HepG2 (cell line): ENCODE measurements at regions not wholly inside any gene's neighbourhood (a gene's known extent, or its start where the extent isn't known, plus 50 kb on each side); places are given as distances from the start of the nearest gene placed in this dataset.

Experiments used
- ATAC-seq: fragments of 200-7000 bp; cut with Tn5 transposase; 3 replicates; pipeline ENCODE4 v1.9.1; 2020; ENCODE audit warnings: mild to moderate bottlenecking, moderate library complexity
- BruUV-seq: library from RNA; stranded (reverse); fragments of 400-500 nt; replicated peaks from 2 replicates; lab custom pipeline; 2021; lab: Mats Ljungman, UMichigan
- CTCF ChIA-PET: fragments of 300-600 bp; formaldehyde crosslinking; extraction: SDS; loops from one replicate; lab custom pipeline; 2021; ENCODE audit warnings: low total read pairs, inconsistent platforms, low intra/inter-chr PET ratio; lab: Yijun Ruan, JAX
- POLR2A ChIA-PET: fragments of 350-600 bp; sonication (Branson Sonifier 250); formaldehyde crosslinking; loops from one replicate; lab custom pipeline; 2020; ENCODE audit warnings: antibody characterized with exemption, inconsistent platforms; lab: Yijun Ruan, JAX
- DNase-seq: peaks from one replicate; pipeline ENCODE4 v3.0.0-alpha.2; 2015; ENCODE audit warnings: low spot score
- FAIRE-seq: peaks from 3 replicates; lab custom pipeline; 2011; peaks lifted over from hg19 to GRCh38; lab: Jason Lieb, UNC
- H2AFZ ChIP-seq: one replicate; pipeline ENCODE4 v1.6.1; 2011; ENCODE audit warnings: low read length, inconsistent platforms
- H3K27ac ChIP-seq: fragments of 300-600 bp; 3 replicates; pipeline ENCODE4 v1.8.0; 2011; ENCODE audit warnings: mixed run types, mild to moderate bottlenecking, mixed read lengths, low read length, inconsistent platforms; ENCODE audit not compliant: insufficient read depth; ENCODE audit errors: extremely low read length
- H3K27me3 ChIP-seq, 2 experiments: fragments of 200-600 bp in 1 of 2; 2 replicates in 1 of 2; 3 replicates in 1 of 2; pipeline versions ENCODE4 v1.6.0 to v1.8.0; 2011; ENCODE audit warnings: low read length in 2 of 2, mild to moderate bottlenecking in 2 of 2, moderate library complexity in 2 of 2, inconsistent platforms in 1 of 2; ENCODE audit not compliant: insufficient read depth in 2 of 2, control insufficient read depth in 1 of 2
- H3K36me3 ChIP-seq, 2 experiments: fragments of 200-600 bp in 1 of 2; replicated peaks in 1 of 2; 2 replicates in 1 of 2; 3 replicates in 1 of 2; pipeline versions ENCODE4 v1.5.1 to v1.8.0; 2011; ENCODE audit warnings: low read length in 2 of 2, inconsistent platforms in 1 of 2; ENCODE audit not compliant: insufficient read depth in 2 of 2, control insufficient read depth in 1 of 2
- H3K4me1 ChIP-seq: 2 replicates; pipeline ENCODE4 v1.5.1; 2012; ENCODE audit warnings: low read length, inconsistent platforms; ENCODE audit not compliant: insufficient read depth
- H3K4me2 ChIP-seq: 2 replicates; pipeline ENCODE4 v1.6.0; 2011; ENCODE audit warnings: low read depth, low read length, inconsistent platforms
- H3K4me3 ChIP-seq, 3 experiments: fragments of 200-600 bp in 1 of 3; sonication (generic), shearing (Covaris generic) in 1 of 3; replicated peaks in 1 of 3; 2 replicates each; pipeline ENCODE4 v1.5.1; 2011 to 2016; ENCODE audit warnings: low read length in 3 of 3, inconsistent platforms in 2 of 3, low read depth in 2 of 3, mild to moderate bottlenecking in 2 of 3, control low read depth in 1 of 3, mixed read lengths in 1 of 3; ENCODE audit not compliant: insufficient read depth in 1 of 3
- H3K79me2 ChIP-seq: one replicate; pipeline ENCODE4 v1.6.1; 2011; ENCODE audit warnings: low read length, inconsistent platforms; ENCODE audit not compliant: insufficient read depth
- H3K9ac ChIP-seq: 2 replicates; pipeline ENCODE4 v1.6.0; 2011; ENCODE audit warnings: mild to moderate bottlenecking, low read depth, low read length, inconsistent platforms; ENCODE audit not compliant: insufficient read depth
- H3K9me3 ChIP-seq: 2 replicates; pipeline ENCODE4 v1.5.1; 2012; ENCODE audit warnings: mild to moderate bottlenecking, low read length
- H4K20me1 ChIP-seq: 2 replicates; pipeline ENCODE4 v1.6.0; 2011; ENCODE audit warnings: inconsistent platforms, mild to moderate bottlenecking, low read length, moderate library complexity; ENCODE audit not compliant: insufficient read depth
- CAMTA2 ChIP-seq: sonication (generic); formaldehyde crosslinking; IDR thresholded peaks from 2 replicates; pipeline ENCODE4 v1.4.0; 2020; ENCODE audit warnings: mild to moderate bottlenecking, missing genetic modification reagents, borderline replicate concordance
- FOXK2 ChIP-seq: fragments of 450-650 bp; IDR thresholded peaks from 2 replicates; pipeline ENCODE4 v1.6.1; 2016
- HOXA9 ChIP-seq: sonication (generic); formaldehyde crosslinking; IDR thresholded peaks from 2 replicates; pipeline ENCODE4 v1.8.1; 2022; ENCODE audit warnings: missing genetic modification reagents, mild to moderate bottlenecking, moderate library complexity, borderline replicate concordance
- KAT7 ChIP-seq: IDR thresholded peaks from 2 replicates; pipeline ENCODE4 v1.6.1; 2018; ENCODE audit warnings: borderline replicate concordance, missing compliant biosample characterization
- MAFF ChIP-seq: IDR thresholded peaks from 2 replicates; pipeline ENCODE4 v1.6.1; 2011; ENCODE audit warnings: low read depth, low read length, improper control_type of control experiment
- PAWR ChIP-seq: sonication (generic); formaldehyde crosslinking; IDR thresholded peaks from 2 replicates; pipeline ENCODE4 v1.4.0; 2020; ENCODE audit warnings: missing genetic modification reagents, mild to moderate bottlenecking, borderline replicate concordance
- PCBP1 ChIP-seq: fragments of 200-400 bp; formaldehyde crosslinking; IDR thresholded peaks from 2 replicates; pipeline ENCODE4 v1.6.1; 2017; ENCODE audit warnings: mild to moderate bottlenecking, low read depth, low read length, borderline replicate concordance
- PREB ChIP-seq: sonication (generic); formaldehyde crosslinking; IDR thresholded peaks from 2 replicates; pipeline ENCODE4 v1.4.0; 2020; ENCODE audit warnings: missing genetic modification reagents
- REPIN1 ChIP-seq: sonication (generic); formaldehyde crosslinking; IDR thresholded peaks from 2 replicates; pipeline ENCODE4 v1.8.0; 2022; ENCODE audit warnings: missing genetic modification reagents, low read depth, mild to moderate bottlenecking, borderline replicate concordance
- RXRB ChIP-seq: IDR thresholded peaks from 2 replicates; pipeline ENCODE4 v1.6.1; 2016; ENCODE audit warnings: borderline replicate concordance, missing genetic modification reagents, missing compliant biosample characterization
- SIN3A ChIP-seq: IDR thresholded peaks from 2 replicates; pipeline ENCODE4 v1.6.1; 2011; ENCODE audit warnings: low read depth, mild to moderate bottlenecking, control low read depth, low read length, borderline replicate concordance
- ZFAT ChIP-seq: sonication (generic); formaldehyde crosslinking; conservative IDR thresholded peaks from 2 replicates; pipeline ENCODE4 v1.8.1; 2023; ENCODE audit warnings: missing genetic modification reagents, inconsistent platforms
- ZFY ChIP-seq: sonication (generic); formaldehyde crosslinking; IDR thresholded peaks from 2 replicates; pipeline ENCODE4 v1.4.0; 2020; ENCODE audit warnings: missing genetic modification reagents
- ZNF180 ChIP-seq: sonication (generic); formaldehyde crosslinking; IDR thresholded peaks from 2 replicates; pipeline ENCODE4 v1.4.0; 2020; ENCODE audit warnings: low read depth, missing genetic modification reagents, borderline replicate concordance
- ZNF326 ChIP-seq: sonication (generic); formaldehyde crosslinking; IDR thresholded peaks from 2 replicates; pipeline ENCODE4 v1.4.0; 2020; ENCODE audit warnings: missing genetic modification reagents, borderline replicate concordance
- in situ Hi-C: cut with HindIII; loops from 2 replicates; pipeline ENCODE4 v1.10.0; 2017; ENCODE audit warnings: low pct_unique_long_range_greater_than_20kb; ENCODE audit not compliant: extremely low pct_ligation_motif_present
- intact Hi-C: fragments of 100-400 bp; cut with micrococcal nuclease; formaldehyde crosslinking; loops from one replicate; pipeline ENCODE4 v1.10.0; 2022; ENCODE audit not compliant: unreplicated experiment
- TF ChIP-seq, protein P1 (sequence below): sonication (generic); formaldehyde crosslinking; IDR thresholded peaks from 2 replicates; pipeline ENCODE4 v1.5.0; 2020; ENCODE audit warnings: missing genetic modification reagents, mild to moderate bottlenecking, borderline replicate concordance

- TF ChIP-seq, protein P1, sequence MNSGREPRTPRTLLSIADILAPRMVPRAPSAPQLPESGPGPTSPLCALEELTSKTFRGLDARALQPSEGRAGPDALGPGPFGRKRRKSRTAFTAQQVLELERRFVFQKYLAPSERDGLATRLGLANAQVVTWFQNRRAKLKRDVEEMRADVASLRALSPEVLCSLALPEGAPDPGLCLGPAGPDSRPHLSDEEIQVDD (CRISPR knock-in tag): no peak
Measured at GRCh38 chr12:89924191-89924590, 215.6 kb upstream of the ATP2B1 start (continued).

GRCh38 chr12:89923091-89923490 is 214.5 kb upstream of the ATP2B1 start:
- ATAC-seq: no peak
- H3K79me2 ChIP-seq: no peaks in the 10 kb centered on the region
- in situ Hi-C loops: no loop called here
- H3K9me3 ChIP-seq: no peaks in the 10 kb centered on the region
- H3K36me3 ChIP-seq: no peaks in the 10 kb centered on the region
- ChIA-PET POLR2A (no interaction called here), CTCF (no interaction called here)
- intact Hi-C loops: no loop called here
- H4K20me1 ChIP-seq: no peaks in the 10 kb centered on the region
- no peak overlapping the region for H2AFZ ChIP-seq
- no peaks in the 10 kb centered on the region for H3K27me3 ChIP-seq
- H3K27ac ChIP-seq: no peak overlapping the region
- no peak for FAIRE-seq
- DNase-seq: no peak
- no peak for TF ChIP-seq KAT7
- no peak for TF ChIP-seq REPIN1 (CRISPR knock-in tag)
- no peak for TF ChIP-seq CAMTA2 (CRISPR knock-in tag)
- TF ChIP-seq PCBP1: no peak
- no peak for TF ChIP-seq ZFY (CRISPR knock-in tag)
- TF ChIP-seq ZNF180 (CRISPR knock-in tag): no peak
- no peak for TF ChIP-seq PREB
- TF ChIP-seq ZNF326 (CRISPR knock-in tag): no peak
- no peak for TF ChIP-seq HOXA9 (CRISPR knock-in tag)
- TF ChIP-seq SIN3A: no peak
- TF ChIP-seq FOXK2: no peak
- TF ChIP-seq RXRB: no peak
- no peak for TF ChIP-seq MAFF
- no peak for TF ChIP-seq ZFAT (CRISPR knock-in tag)
- TF ChIP-seq PAWR (CRISPR knock-in tag): no peak
- H3K4me1 ChIP-seq: no peaks in the 10 kb centered on the region
- H3K9ac ChIP-seq: no peak overlapping the region
- BruUV-seq: no TSS peak
- no peak overlapping the region for H3K4me2 ChIP-seq
- H3K4me3 ChIP-seq: no peak overlapping the region
